Erythroblast (primary cell): ENCODE measurements at regions not wholly inside any gene's neighbourhood (a gene's known extent, or its start where the extent isn't known, plus 50 kb on each side); places are given as distances from the start of the nearest gene placed in this dataset.

Experiments
- GATA1 ChIP-seq: IDR thresholded peaks from 2 replicates; pipeline ENCODE4 v1.6.1; 2011; ENCODE audit warnings: low read depth, mild to moderate bottlenecking, control low read depth, low read length, moderate library complexity
- POLR2A ChIP-seq: IDR thresholded peaks from 2 replicates; pipeline ENCODE4 v1.6.1; 2011; ENCODE audit warnings: mild to moderate bottlenecking, low read length

GRCh38 chr13:55554741-55555140, 1586.0 kb upstream of the PRR20A start:
- no peak for TF ChIP-seq POLR2A
- no peak for TF ChIP-seq GATA1
